Putamen (tissue), 1 donor: ENCODE measurements at regions not wholly inside any gene's neighbourhood (a gene's known extent, or its start where the extent isn't known, plus 50 kb on each side); places are given as distances from the start of the nearest gene placed in this dataset.

Source experiments
- DNase-seq: peaks from one replicate; pipeline ENCODE4 v3.0.0-alpha.2; 2016; ENCODE audit warnings: low spot score

DNA sequence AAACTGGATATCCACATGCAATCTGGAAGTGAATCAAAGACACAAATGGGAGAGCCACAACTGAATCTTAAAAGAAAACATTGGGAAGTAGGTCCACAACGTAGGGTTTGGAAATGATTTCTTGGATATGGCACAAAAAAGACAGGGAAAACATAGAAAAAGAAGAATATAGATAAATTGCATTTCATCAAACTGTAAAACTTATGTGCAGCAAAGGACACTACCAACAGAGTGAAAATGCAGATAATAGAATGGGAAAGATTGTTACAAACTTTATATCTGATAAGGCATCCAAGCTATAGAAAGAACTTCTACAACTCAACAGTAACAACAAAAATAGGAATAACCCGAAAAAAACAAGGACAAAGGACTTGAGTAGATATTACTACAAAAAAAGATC is 89.6 kb downstream of the ZNF280B start:
- DNase-seq = no peak

DNA sequence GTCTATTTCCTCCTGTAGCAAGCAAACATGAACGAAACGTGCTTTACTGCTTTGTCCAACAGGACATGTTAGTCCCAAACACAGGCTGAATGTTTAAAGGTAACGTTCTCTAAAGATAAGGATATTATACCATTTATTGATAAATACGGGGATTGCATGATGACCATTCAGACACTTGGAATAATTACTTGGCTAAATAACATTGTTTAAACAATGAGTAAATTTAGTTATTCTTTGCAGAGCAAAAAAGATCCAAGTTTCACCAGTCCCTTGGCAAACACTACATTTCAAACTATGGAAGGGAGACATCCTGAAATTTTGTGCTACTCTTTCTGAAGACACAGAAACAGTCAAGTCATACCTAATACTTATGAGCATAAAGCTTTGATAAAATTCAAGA is 88.0 kb downstream of the ZNF280B start:
- no peak for DNase-seq

DNA sequence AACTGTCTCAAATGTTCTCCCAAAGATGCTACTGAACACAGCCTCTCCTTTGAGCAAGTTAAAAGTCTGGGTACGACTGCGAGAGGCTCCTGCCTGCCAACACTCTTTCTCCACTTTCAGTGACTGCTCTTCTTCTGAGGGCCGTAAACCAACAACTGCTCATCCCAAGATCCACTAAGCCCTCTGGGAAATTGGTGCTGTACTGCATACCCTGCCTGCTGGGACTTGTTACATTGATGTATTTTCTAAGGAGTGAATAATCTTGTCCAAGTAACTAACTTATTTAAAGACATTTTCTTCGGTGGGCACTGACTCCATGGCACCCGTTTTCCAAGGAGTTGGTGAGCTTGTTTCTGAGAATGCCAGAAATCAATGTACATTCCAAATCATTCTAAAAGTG is 87.2 kb downstream of the ZNF280B start:
- DNase-seq = no peak

DNA sequence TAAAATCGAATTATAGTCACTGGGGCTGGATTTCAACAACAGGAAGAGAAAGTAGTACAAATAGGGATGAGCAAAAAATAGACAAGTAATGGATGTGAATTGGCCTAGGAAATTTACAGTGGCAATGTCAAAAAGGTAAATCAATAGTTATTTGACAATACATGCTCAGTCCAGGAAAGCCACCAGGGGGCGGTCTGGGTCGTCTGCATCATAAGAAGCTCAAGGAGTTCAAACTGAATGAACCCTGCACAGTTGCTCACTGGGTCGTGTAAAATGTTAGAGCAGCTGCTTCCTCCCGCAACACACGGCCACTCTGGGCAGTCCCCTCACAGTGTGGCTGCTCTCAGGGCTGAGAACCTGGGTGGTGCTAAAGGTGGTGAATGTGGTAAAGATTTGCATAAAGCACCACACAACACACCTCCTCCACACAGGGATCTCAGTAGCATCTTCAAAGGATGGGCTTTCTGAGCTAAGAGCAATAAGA is 85.9 kb downstream of the ZNF280B start:
- peak; percentile 17 for DNase-seq

DNA sequence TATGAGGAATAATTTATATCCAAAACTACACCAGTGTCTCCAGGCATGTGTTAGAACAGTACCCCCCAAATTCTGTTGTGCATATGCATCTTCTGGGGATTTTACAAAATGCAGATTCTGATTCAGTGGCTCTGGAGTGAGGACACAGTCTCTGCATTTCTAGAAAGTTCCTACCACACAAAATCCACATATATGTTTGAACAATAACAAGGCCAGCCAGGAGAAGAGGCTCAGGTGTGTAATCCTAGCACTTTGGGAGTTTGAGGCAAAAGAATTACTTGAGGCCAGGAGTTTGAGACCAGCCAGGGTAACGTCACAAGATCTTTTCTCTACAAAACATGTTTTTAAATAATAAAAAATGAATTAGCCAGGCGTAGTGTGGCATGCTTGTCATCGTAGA is 84.9 kb downstream of the ZNF280B start:
- DNase-seq = no peak

DNA sequence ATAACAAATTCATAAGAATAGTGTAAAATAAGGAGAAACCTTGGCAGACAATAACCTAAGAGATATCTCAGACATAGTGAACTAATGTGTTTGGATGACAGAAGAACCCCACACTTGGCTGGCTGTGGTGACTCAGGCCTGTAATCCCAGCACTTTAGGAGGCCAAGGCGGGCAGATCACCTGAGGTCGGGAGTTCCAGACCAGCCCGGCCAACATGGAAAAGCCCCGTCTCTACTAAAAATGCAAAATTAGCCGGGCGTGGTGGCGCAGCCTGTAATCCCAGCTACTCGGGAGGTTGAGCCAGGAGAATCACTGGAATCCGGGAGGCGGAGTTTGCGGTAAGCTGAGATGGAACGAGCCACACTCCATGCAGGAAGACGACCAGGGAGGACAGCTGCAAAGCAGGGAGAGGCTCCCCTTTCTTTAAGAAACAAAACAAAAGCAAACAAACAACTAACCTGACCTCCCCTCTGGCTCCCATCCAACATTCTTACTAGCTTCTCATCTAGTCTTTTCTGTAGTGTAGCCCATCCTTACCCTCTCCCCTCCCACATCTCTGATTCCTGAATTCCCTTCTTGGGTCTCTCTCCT is 84.2 kb downstream of the ZNF280B start:
- DNase-seq = no peak

DNA sequence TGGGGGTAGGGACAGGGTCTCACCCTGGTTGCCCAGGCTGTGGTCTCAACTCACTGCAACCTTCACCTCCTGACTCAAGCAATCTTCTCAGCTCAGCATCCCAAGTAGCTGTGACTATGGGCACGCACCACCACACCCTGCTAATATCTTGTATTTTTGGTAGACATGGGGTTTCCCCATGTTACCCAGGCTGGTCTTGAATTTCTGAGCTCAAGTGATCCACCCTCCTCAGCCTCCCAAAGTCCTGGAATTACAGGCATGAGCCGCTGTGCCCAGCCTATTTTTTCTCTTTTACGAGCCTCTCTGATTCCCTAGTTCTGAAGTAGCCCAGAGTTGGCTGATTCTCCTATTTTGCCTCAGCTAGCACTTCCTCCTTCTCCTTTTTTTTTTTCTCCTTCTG is 83.6 kb downstream of the ZNF280B start:
- no peak for DNase-seq

DNA sequence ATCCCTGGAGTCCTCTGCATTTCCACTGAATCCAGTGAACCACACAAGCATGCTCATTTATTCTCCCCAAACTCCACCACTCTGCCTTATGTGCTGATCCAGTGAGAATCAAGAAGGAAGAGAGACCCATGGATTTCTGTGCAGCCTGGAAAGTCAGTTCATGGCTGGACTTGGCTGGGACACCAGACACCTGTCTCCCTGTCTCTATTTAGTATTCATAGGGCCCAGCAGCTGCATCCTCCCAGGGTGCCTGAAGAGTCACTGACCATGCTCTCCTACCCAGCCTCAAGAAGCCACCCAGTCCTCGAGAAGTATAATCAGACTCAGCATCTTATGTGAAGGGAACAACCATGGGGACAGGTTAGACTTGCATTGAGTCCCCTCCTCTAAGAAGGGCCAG is 83.2 kb downstream of the ZNF280B start:
- DNase-seq = no peak

DNA sequence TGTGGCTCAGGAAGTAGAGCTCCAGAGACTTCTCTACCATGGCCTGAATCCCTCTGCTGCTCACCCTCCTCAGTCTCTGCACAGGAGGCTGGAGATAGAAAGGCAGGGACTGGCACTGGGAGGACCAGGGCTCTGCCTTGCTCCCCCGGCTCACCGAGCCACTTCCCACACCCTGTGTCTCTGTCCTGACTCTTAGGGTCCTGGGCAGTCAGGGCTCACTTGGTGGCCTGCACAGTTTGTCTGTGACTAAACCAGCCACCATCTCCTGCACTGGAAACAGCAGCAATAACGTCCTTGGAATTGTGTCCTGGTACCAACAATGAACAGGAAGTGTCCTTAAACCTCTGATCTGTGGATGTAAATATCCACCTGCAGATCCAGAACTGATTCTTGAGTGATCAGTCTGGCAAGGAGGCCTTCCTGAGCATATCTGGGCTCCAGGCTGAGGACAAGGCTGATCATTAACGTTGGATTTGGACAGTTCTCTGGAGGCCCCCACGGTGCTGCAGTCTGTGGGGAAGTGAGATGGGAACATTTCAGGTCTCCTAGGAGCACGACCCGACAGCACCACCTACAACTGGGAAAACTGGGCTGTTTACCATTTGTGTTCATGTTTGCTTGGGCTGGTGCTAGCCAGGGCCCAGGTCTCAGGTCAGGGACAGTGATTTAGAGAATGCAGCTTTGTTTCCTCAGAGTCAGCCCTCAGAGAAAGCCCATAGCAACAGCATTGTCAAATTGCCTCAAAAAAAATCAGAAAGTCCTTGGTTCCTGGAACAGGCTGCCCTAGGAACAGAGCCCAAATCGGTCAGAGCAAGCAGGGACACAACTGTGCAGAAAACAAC is 82.5 kb downstream of the ZNF280B start:
- no peak for DNase-seq

DNA sequence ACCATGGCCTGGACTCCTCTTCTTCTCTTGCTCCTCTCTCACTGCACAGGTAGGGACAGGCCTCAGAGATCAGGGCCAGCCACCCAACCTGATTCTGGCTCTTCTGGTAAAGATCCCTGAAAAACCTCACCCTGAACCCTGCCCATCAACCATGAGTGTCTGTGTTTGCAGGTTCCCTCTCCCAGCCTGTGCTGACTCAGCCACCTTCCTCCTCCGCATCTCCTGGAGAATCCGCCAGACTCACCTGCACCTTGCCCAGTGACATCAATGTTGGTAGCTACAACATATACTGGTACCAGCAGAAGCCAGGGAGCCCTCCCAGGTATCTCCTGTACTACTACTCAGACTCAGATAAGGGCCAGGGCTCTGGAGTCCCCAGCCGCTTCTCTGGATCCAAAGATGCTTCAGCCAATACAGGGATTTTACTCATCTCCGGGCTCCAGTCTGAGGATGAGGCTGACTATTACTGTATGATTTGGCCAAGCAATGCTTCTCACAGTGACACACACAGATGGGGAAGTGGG is 80.9 kb downstream of the ZNF280B start:
- DNase-seq = no peak

DNA sequence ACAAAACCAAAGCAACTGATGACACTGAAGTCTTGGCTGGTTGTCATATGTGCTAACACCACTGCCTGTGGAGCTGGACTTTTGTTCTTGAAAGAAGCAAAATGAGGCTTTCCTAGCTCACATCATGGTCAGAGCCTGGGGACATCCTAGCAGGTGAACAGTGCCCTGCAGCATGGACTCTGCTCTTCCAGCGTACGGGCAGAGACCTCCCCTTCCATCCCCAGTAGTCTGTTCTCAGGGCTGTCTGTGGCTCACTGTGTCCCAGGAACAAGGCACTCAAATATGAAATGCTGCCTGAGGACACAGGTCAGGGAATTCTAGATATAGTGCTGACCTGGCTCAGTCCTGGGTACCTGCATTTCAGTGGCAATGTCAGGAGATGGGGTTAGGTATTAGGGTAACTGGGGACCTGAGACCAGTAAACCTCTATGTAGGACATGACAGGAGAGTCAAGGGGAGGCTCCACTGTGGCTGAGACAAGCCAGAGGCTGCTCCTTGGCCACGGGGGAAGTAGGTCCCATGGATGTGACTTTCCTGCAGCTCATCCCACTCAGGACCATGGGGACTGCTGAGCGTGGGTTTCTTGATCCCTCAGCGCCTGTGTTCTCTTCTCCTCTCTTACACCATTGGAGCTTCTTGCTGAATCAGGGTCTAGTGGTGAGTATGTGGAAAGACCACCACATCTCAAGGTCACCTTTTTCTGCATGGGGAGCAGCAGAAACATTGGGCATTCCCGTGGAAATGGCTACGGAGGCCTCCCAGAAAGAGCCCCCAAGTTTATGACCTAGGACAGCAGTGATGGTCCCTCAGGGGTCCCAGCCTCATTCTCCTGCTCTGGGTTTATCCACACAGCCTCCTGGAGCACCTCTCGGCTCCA is 80.1 kb downstream of the ZNF280B start:
- DNase-seq = no peak

DNA sequence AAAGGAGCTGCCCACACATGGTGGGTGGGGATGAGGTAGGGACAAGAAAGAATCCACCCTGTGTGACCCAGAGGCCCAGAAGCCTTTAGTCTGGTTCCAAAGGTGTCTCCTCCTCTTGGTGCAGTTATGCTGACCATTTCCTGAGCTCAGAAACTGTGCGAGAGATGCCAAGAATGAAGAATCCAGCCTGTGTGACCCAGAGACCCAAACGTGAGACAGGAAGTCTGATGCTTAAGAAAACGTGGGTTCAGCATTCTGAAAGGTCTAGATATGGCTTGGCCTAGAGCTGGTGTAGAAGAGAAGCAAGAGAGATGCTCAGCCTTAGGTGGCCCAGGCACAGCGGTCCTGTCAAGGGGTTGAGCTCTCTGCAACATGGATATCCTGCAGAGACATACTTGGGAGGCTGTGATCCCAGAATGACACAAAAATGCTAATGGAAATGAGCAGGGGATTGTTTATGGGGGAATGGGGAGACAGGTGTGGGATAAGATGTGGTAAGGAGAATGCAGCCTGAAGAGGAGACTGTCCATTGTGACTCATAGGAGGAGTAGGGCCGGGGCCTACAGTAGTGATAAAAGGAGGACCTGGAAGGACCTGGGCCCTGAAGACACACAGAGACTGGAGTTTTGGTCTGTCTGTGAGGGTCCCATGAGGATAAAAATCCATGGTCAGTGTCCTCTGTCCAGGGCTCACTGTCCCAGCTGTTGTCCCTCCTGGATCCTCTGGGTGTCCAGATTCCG is 79.0 kb downstream of the ZNF280B start:
- no peak for DNase-seq

DNA sequence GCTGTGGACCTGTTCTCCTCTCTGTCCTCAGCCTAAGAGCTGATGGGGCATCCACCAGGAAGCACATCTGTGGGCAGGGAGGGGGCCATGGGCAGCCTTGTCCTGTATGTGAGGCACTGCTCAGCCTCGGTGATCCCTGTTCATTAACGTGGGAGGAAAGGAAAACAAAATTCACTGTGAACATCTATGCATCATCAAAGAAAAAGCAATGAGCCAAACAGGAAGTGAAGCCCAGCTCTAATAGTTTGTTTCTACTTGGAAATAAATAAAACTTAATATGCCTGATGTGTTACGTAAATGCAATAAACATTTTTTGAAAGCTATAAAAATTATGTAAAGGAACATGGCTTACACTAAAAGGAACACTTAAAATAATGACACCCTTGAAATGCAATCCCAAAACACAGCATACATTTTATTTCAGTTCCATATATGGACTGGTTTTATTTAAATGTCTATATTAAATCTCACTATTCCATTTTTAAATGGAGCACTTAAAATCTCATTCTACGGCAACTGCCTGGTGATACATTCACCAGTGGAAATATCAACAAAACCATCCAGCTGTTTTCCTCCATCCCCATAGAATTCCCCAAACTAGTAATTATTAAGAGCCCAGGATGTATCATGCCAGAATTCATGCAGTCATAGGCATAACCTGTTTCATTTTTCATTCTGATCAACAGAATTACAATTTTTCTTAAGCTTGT is 78.3 kb downstream of the ZNF280B start:
- no peak for DNase-seq

DNA sequence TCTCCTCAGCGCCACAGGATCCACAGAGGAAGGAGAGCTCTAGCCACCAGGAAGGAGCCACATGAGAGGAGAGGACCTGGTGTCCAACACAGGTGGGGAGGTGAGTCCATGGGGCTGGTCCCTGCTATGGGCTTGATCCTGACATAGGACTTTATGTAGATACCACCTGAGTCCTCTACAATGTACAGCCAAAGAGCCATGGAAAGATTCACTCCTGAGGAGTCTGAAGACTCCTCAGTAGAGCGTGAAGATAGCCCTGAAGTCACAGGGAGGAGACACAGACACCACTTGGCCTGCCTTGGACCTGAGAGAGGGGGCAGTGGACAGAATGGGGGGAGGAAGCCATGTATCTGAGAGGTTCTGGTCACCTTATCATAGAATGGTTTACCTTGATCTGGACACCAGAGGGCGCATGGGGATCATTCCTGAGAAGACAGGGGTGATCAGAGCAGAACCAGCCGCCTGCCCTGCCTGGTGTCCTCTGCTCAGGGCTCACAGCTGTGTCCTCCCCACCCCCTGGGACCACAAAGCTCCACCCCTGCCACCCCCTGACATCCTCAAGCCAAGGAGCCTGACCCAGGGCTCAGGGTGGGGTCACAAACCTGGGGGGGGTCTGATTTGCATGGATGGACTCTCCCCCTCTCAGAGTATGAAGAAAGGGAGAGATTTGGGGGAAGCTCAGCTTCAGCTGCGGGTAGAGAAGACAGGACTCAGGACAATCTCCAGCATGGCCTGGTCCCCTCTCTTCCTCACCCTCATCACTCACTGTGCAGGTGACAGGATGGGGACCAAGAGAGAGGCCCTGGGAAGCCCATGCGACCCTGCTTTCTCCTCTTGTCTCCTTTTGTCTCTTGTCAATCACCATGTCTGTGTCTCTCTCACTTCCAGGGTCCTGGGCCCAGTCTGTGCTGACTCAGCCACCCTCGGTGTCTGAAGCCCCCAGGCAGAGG is 77.0 kb downstream of the ZNF280B start:
- no peak for DNase-seq

DNA sequence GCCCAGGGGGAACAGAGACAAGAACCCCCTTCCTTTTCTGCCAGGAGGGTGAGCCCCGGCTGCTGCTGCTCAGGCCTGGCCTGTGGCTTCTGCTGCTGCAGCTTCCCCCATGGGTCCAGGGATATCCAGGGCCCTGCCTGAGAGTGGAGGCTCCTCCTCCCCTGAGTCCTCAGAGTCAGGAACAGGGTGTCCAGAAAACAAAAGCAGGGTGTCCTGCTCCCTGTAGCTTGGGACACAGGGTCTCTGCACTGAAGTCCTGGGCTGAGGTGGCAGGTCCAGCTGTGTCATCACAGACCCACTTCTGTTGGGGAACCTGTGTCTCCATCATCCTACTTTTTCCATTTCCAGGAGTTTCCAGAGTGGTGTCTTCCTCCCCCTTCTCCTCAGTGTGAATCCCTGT is 76.1 kb downstream of the ZNF280B start:
- no peak for DNase-seq

DNA sequence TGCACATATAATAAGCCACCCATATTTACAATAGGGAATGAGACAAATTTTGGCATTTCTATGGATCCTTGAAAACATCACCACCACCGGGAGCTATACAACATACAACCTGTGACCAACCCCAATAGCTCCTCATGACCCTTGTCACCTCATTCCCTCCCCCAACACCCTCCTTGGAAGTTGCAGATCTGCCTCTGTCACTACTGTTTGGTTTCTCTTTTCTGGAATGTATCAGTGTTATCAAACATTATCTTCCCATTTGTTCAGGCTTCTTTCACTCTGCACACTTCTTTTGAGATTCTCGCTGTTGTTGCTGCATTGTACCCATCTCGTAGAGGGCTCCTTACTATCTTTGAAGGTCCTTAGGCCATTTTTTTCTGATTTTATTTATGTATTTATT is 75.6 kb downstream of the ZNF280B start:
- DNase-seq = no peak

DNA sequence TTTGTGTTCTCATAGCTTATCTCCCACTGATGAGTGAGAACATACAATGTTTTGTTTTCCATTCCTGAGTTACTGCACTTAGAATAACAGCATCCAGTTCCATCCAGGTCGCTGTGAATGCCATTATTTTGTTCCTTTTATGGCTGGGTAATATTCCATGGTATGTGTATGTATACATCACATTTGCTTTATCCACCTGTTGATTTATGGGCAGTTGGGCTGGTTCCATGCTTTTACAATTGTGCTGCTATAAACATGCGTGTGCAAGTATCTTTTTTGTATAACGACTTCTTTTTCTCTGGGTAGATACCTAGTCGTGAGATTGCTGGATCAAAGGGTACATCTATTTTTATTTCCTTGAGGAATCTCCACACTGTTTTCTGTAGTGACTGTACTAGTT is 74.8 kb downstream of the ZNF280B start:
- no peak for DNase-seq
